A549 (cell line): ENCODE measurements at regions not wholly inside any gene's neighbourhood (a gene's known extent, or its start where the extent isn't known, plus 50 kb on each side); places are given as distances from the start of the nearest gene placed in this dataset.

ENCODE experiments used
- ATAC-seq, 2 experiments: fragments of 200-7000 bp in 1 of 2; fragments of >200 bp in 1 of 2; cut with Nextera tagmentation in 1 of 2; cut with Tn5 transposase in 1 of 2; 3 replicates each; pipeline versions ENCODE4 v1.8.0 to v1.9.1; 2018 to 2020; ENCODE audit warnings: mild to moderate bottlenecking in 1 of 2, moderate library complexity in 1 of 2
- CTCF ChIA-PET: fragments of 300-600 bp; sonication (Branson Sonifier 250); formaldehyde crosslinking; extraction: SDS; loops from one replicate; lab custom pipeline; 2021; ENCODE audit warnings: antibody characterized with exemption, inconsistent platforms; lab: Yijun Ruan, JAX
- POLR2A ChIA-PET: fragments of 350-600 bp; formaldehyde crosslinking; extraction: SDS; loops from one replicate; lab custom pipeline; 2021; ENCODE audit warnings: antibody characterized with exemption, inconsistent platforms; lab: Yijun Ruan, JAX
- DNase-seq, 2 experiments: peaks; one replicate each; pipeline versions ENCODE4 v3.0.0 to v3.0.0-alpha.2; 2011 to 2016; ENCODE audit warnings: low read depth in 1 of 2, low spot score in 1 of 2
- FAIRE-seq: peaks from 2 replicates; lab custom pipeline; 2011; peaks lifted over from hg19 to GRCh38; lab: Jason Lieb, UNC
- H3K27ac ChIP-seq, 2 experiments: fragments of >200 bp; sonication (Bioruptor Twin); formaldehyde crosslinking; 3 replicates each; pipeline ENCODE4 v1.5.1; 2016 to 2017
- H3K4me1 ChIP-seq: fragments of >200 bp; sonication (Bioruptor Twin); formaldehyde crosslinking; 3 replicates; pipeline ENCODE4 v1.6.1; 2016
- H3K4me2 ChIP-seq: fragments of >200 bp; sonication (Bioruptor Twin); formaldehyde crosslinking; 3 replicates; pipeline ENCODE4 v1.6.1; 2016
- H3K4me3 ChIP-seq: fragments of >200 bp; sonication (Bioruptor Twin); formaldehyde crosslinking; 3 replicates; pipeline ENCODE4 v1.5.1; 2016
- H3K9me3 ChIP-seq: fragments of >200 bp; sonication (Bioruptor Twin); formaldehyde crosslinking; 3 replicates; pipeline ENCODE4 v1.6.1; 2016
- EHMT2 ChIP-seq: fragments of 200-600 bp; sonication (generic); IDR thresholded peaks from 2 replicates; pipeline ENCODE4 v1.6.1; 2016; ENCODE audit warnings: antibody characterized with exemption, low read depth, mild to moderate bottlenecking, moderate library complexity
- HEYL ChIP-seq: fragments of 250-450 bp; sonication (Bioruptor Pico); IDR thresholded peaks from 2 replicates; pipeline ENCODE4 v1.8.0; 2021; ENCODE audit warnings: mild to moderate bottlenecking, moderate library complexity
- HOXB13 ChIP-seq: fragments of 250-450 bp; sonication (Bioruptor Pico); IDR thresholded peaks from 2 replicates; pipeline ENCODE4 v1.5.0; 2020; ENCODE audit warnings: low read depth, mild to moderate bottlenecking, moderate library complexity
- KDM1A ChIP-seq: fragments of 200-600 bp; sonication (generic); IDR thresholded peaks from 2 replicates; pipeline ENCODE4 v1.6.1; 2016; ENCODE audit warnings: low read depth, mild to moderate bottlenecking
- MAFK ChIP-seq: fragments of 450-650 bp; IDR thresholded peaks from 2 replicates; pipeline ENCODE4 v1.6.1; 2014; ENCODE audit not compliant: partially characterized antibody
- MAZ ChIP-seq: fragments of 150-350 bp; IDR thresholded peaks from 2 replicates; pipeline ENCODE4 v1.6.1; 2014; ENCODE audit warnings: antibody characterized with exemption, low read depth, low read length, borderline replicate concordance
- NR3C1 ChIP-seq: fragments of >200 bp; sonication (Bioruptor Twin); formaldehyde crosslinking; IDR thresholded peaks from 3 replicates; pipeline ENCODE4 v1.6.1; 2017
- RCOR1 ChIP-seq: fragments of 150-350 bp; IDR thresholded peaks from 2 replicates; pipeline ENCODE4 v1.6.1; 2014; ENCODE audit warnings: antibody characterized with exemption, low read length, low read depth
- RNF2 ChIP-seq: fragments of 200-600 bp; sonication (generic); IDR thresholded peaks from 2 replicates; pipeline ENCODE4 v1.6.1; 2016; ENCODE audit warnings: low read depth, mild to moderate bottlenecking, antibody characterized with exemption, moderate library complexity, borderline replicate concordance
- WGBS: methylation state at CpG from one replicate; pipeline ENCODE4 v1.1.6; 2017; ENCODE audit errors: missing lambda C conversion rate; 5-methylcytosine and 5-hydroxymethylcytosine counted together
- TF ChIP-seq, protein P1 (sequence below): fragments of >200 bp; sonication (Bioruptor Twin); formaldehyde crosslinking; IDR thresholded peaks from 3 replicates; pipeline ENCODE4 v1.6.1; 2016
- TF ChIP-seq, protein P2 (sequence below): fragments of 150-350 bp; IDR thresholded peaks from 2 replicates; pipeline ENCODE4 v1.6.1; 2014; ENCODE audit warnings: low read depth, mild to moderate bottlenecking, low read length
- TF ChIP-seq, protein P3 (sequence below): fragments of 250-450 bp; sonication (Bioruptor Pico); IDR thresholded peaks from 2 replicates; pipeline ENCODE4 v1.5.0; 2020; ENCODE audit warnings: low read depth, mild to moderate bottlenecking, moderate library complexity
- TF ChIP-seq, protein P4 (sequence below): IDR thresholded peaks from 2 replicates; pipeline ENCODE4 v1.6.1; 2012

DNA sequence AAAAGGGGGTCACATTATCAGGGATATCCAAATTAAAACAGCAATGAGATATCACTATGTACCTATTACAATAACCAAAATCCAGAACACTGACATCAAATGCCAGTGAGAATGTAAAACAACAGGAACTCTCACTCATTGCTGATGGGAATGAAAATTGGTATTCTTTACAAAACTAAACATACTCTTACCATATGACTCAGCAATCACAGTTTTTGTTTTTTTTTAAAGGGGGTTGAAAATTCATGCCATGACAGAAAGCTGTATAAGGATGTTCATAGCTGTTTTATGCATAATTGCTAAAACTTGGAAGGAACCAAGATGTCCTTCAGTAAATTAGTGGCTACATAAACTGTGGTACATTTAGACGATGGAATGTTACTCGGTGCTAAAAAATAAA lies 71.6 kb upstream of the SLITRK1 start (continued):
- TF ChIP-seq RCOR1 (no peak), KDM1A (no peak), RNF2 (no peak)

DNA sequence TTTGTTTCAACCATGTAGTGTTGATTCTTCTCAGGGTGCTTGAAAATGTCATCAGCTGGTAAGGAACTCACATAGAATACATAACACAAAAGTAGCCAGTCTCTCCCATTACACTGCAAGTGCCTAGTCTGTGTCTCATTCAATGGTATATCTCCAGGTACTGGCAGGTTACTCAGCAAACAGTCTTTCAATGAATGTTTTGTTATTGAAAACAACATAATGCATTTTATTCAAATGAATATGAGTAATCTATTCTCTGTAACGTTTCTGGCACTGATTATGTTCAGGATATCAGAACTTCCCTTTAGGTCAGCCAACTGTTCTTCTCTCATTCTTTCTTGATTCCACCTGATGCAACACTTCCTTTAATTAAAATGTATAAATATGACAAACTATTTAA lies 68.0 kb upstream of the SLITRK1 start:
- no peak for FAIRE-seq
- no peak for TF ChIP-seq MAFK
- TF ChIP-seq KDM1A: no peak
- TF ChIP-seq, protein P1, sequence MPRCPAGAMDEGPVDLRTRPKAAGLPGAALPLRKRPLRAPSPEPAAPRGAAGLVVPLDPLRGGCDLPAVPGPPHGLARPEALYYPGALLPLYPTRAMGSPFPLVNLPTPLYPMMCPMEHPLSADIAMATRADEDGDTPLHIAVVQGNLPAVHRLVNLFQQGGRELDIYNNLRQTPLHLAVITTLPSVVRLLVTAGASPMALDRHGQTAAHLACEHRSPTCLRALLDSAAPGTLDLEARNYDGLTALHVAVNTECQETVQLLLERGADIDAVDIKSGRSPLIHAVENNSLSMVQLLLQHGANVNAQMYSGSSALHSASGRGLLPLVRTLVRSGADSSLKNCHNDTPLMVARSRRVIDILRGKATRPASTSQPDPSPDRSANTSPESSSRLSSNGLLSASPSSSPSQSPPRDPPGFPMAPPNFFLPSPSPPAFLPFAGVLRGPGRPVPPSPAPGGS: no peak
- TF ChIP-seq, protein P2, sequence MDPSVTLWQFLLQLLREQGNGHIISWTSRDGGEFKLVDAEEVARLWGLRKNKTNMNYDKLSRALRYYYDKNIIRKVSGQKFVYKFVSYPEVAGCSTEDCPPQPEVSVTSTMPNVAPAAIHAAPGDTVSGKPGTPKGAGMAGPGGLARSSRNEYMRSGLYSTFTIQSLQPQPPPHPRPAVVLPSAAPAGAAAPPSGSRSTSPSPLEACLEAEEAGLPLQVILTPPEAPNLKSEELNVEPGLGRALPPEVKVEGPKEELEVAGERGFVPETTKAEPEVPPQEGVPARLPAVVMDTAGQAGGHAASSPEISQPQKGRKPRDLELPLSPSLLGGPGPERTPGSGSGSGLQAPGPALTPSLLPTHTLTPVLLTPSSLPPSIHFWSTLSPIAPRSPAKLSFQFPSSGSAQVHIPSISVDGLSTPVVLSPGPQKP: no peak
- no peak for TF ChIP-seq MAZ
- no peak for TF ChIP-seq HOXB13 (CRISPR knock-in tag)
- TF ChIP-seq, protein P3, sequence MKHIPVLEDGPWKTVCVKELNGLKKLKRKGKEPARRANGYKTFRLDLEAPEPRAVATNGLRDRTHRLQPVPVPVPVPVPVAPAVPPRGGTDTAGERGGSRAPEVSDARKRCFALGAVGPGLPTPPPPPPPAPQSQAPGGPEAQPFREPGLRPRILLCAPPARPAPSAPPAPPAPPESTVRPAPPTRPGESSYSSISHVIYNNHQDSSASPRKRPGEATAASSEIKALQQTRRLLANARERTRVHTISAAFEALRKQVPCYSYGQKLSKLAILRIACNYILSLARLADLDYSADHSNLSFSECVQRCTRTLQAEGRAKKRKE: no peak
- no peak for TF ChIP-seq HEYL (CRISPR knock-in tag)
- no peak for TF ChIP-seq NR3C1
- 8% methylated on average over 1 of the region's 1 CpG for WGBS
- Histone ChIP-seq H3K9me3 (no peaks in the 10 kb centered on the region), H3K4me2 (no peak overlapping the region), H3K4me3 (no peak overlapping the region), H3K4me1 (no peaks in the 10 kb centered on the region), H3K27ac (no peak overlapping the region)
- CTCF ChIA-PET: no interaction called here
- POLR2A ChIA-PET: no interaction called here
- ATAC-seq: no peak
- no peak for DNase-seq

GRCh38 chr13:83943530-83944279 lies 61.4 kb upstream of the SLITRK1 start:
- CTCF ChIA-PET: no interaction called here
- no peak for FAIRE-seq
- ATAC-seq: no peak

DNA sequence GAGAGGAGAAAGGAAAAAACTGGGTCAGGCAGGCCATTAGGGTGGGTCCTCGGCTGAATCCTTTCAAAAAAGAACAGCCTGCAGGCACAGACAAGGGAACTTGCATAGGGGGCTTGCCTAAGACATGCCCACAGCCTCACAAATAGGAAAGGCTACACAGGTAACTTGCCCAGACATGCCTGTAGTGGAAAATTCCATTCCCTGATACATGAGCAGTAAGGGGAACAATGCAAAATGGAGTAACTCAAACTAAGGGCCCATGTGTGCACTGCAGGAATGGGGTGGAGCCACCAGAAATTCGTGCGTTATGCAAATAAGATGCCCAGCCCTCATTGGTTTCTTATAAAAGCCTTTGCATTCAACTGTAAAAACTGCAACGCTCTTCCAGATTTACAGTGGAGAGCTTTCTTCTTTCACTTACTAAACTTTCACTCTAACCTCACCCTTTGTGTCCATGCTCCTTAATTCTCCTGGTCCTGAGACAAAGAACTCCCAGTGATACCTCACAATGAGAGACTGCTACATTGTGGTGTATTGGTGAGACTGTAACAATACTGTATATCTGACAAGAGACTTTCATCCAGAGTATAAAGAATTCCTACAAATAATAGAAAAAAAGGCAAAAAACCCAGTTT lies 59.5 kb upstream of the SLITRK1 start:
- CTCF ChIA-PET: no interaction called here
- TF ChIP-seq, protein P4, sequence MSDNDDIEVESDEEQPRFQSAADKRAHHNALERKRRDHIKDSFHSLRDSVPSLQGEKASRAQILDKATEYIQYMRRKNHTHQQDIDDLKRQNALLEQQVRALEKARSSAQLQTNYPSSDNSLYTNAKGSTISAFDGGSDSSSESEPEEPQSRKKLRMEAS: no peak
- no peak for TF ChIP-seq HOXB13 (CRISPR knock-in tag)
- TF ChIP-seq, all 56 proteins: peak for 0
- Histone ChIP-seq H3K4me2 (no peak overlapping the region), H3K9me3 (no peaks in the 10 kb centered on the region), H3K4me1 (no peaks in the 10 kb centered on the region), H3K4me3 (no peak overlapping the region), H3K27ac (no peak overlapping the region)
- ATAC-seq (no peak), FAIRE-seq (no peak), DNase-seq (peak in 1 of 2 experiments; percentile 9)
- POLR2A ChIA-PET: no interaction called here
- WGBS: 39% methylated on average over 4 of the region's 4 CpGs

More at GRCh38 chr13:83943530-83944279, 61.4 kb upstream of the SLITRK1 start:
- no peaks in the 10 kb centered on the region for H3K4me1 ChIP-seq
- H3K27ac ChIP-seq: no peak overlapping the region
- WGBS: 13% methylated on average over 6 of the region's 6 CpGs
- no peak overlapping the region for H3K4me3 ChIP-seq
- no peak for TF ChIP-seq EHMT2
- peak; percentile 72 for TF ChIP-seq MAFK
- POLR2A ChIA-PET: no interaction called here
- H3K4me2 ChIP-seq: no peak overlapping the region
- no peaks in the 10 kb centered on the region for H3K9me3 ChIP-seq
- DNase-seq: peak in 1 of 2 experiments; percentile 7
